Putamen (tissue), 1 donor: ENCODE measurements at regions not wholly inside any gene's neighbourhood (a gene's known extent, or its start where the extent isn't known, plus 50 kb on each side); places are given as distances from the start of the nearest gene placed in this dataset.

ENCODE experiments used
- DNase-seq: peaks from one replicate; pipeline ENCODE4 v3.0.0-alpha.2; 2016; ENCODE audit warnings: low spot score

- no peak for DNase-seq
Observed at GRCh38 chr9:75616052-75616451, 274.4 kb upstream of the PCSK5 start.

GRCh38 chr9:75616841-75617566 is 273.5 kb upstream of the PCSK5 start:
- DNase-seq = no peak

GRCh38 chr9:75623462-75623861 is 267.0 kb upstream of the PCSK5 start:
- DNase-seq = no peak

- DNase-seq = no peak
Observed at GRCh38 chr9:75624998-75625397, 265.5 kb upstream of the PCSK5 start.

- no peak for DNase-seq
Observed at GRCh38 chr9:75626860-75627259, 263.6 kb upstream of the PCSK5 start.

- DNase-seq = no peak
Observed at GRCh38 chr9:75628952-75629351, 261.5 kb upstream of the PCSK5 start.

GRCh38 chr9:75633451-75634057 is 256.9 kb upstream of the PCSK5 start:
- no peak for DNase-seq

- DNase-seq = no peak
Observed at GRCh38 chr9:75636427-75637045, 253.9 kb upstream of the PCSK5 start.

GRCh38 chr9:75639971-75640610 is 250.4 kb upstream of the PCSK5 start:
- DNase-seq = no peak

- no peak for DNase-seq
Observed at GRCh38 chr9:75642522-75642921, 248.0 kb upstream of the PCSK5 start.

- DNase-seq = no peak
Observed at GRCh38 chr9:75644649-75645048, 245.8 kb upstream of the PCSK5 start.

- DNase-seq = no peak
Observed at GRCh38 chr9:75648034-75648433, 242.4 kb upstream of the PCSK5 start.

GRCh38 chr9:75649060-75649459 is 241.4 kb upstream of the PCSK5 start:
- DNase-seq = no peak

- no peak for DNase-seq
Observed at GRCh38 chr9:75651709-75652108, 238.8 kb upstream of the PCSK5 start.

GRCh38 chr9:75653335-75653734 is 237.1 kb upstream of the PCSK5 start:
- DNase-seq = no peak

- no peak for DNase-seq
Observed at GRCh38 chr9:75653750-75654149, 236.7 kb upstream of the PCSK5 start.

GRCh38 chr9:75657015-75657414 is 233.5 kb upstream of the PCSK5 start:
- DNase-seq = no peak

- no peak for DNase-seq
Observed at GRCh38 chr9:75658301-75658905, 232.1 kb upstream of the PCSK5 start.

- no peak for DNase-seq
Observed at GRCh38 chr9:75664597-75664996, 225.9 kb upstream of the PCSK5 start.

GRCh38 chr9:75666856-75667554 is 223.5 kb upstream of the PCSK5 start:
- DNase-seq = no peak

- DNase-seq = no peak
Observed at GRCh38 chr9:75669721-75670120, 220.8 kb upstream of the PCSK5 start.

- DNase-seq = no peak
Observed at GRCh38 chr9:75671354-75671753, 219.1 kb upstream of the PCSK5 start.
